Stomach (tissue), 8 donors: ENCODE measurements at regions not wholly inside any gene's neighbourhood (a gene's known extent, or its start where the extent isn't known, plus 50 kb on each side); places are given as distances from the start of the nearest gene placed in this dataset.
A peak's percentile ranks its signal among the peaks of the same experiment; 100 is the strongest.

ENCODE experiments used
- DNase-seq, 2 donors: peaks; one replicate each; pipeline versions ENCODE4 v3.0.0 to v3.0.0-alpha.2; 2013 to 2019
- H3K27ac ChIP-seq, 5 donors: fragments of 200-600 bp in 4 of 5; sonication (generic) in 4 of 5; one replicate each; pipeline ENCODE4 v1.5.1; 2013 to 2019; ENCODE audit warnings: mild to moderate bottlenecking in 1 of 5, moderate library complexity in 1 of 5
- H3K27me3 ChIP-seq, 3 donors: fragments of 200-600 bp; sonication (generic); one replicate each; pipeline ENCODE4 v1.5.1; 2017 to 2019; ENCODE audit warnings: mixed run types in 1 of 3
- H3K36me3 ChIP-seq, 4 donors: fragments of 200-600 bp; sonication (generic); 1 replicate in 3 of 4; 2 replicates in 1 of 4; pipeline ENCODE4 v1.5.1; 2016 to 2019
- H3K4me1 ChIP-seq, 4 donors: fragments of 200-600 bp; sonication (generic); one replicate each; pipeline ENCODE4 v1.5.1; 2016 to 2019
- H3K4me3 ChIP-seq, 4 donors: fragments of 200-600 bp; sonication (generic) in 3 of 4; one replicate each; pipeline ENCODE4 v1.5.1; 2016 to 2019; ENCODE audit warnings: mild to moderate bottlenecking in 1 of 4
- H3K9me3 ChIP-seq, 4 donors: fragments of 200-600 bp; sonication (generic); one replicate each; pipeline ENCODE4 v1.5.1; 2016 to 2019
- CTCF ChIP-seq, 7 experiments: fragments of 450-650 bp in 4 of 7; fragments of 200-600 bp in 3 of 7; sonication (generic) in 3 of 7; IDR thresholded peaks; one replicate each; pipeline ENCODE4 v1.5.1; 2016 to 2019; ENCODE audit warnings: antibody characterized with exemption in 7 of 7, control low read depth in 2 of 7, mild to moderate bottlenecking in 1 of 7
- EP300 ChIP-seq: sonication (generic); formaldehyde crosslinking; IDR thresholded peaks from one replicate; pipeline ENCODE4 v1.6.1; 2017; ENCODE audit warnings: antibody characterized with exemption
- POLR2A ChIP-seq, 4 donors: fragments of 450-650 bp; IDR thresholded peaks; one replicate each; pipeline ENCODE4 v1.6.1; 2016; ENCODE audit warnings: antibody characterized with exemption in 4 of 4, control low read depth in 2 of 4, mild to moderate bottlenecking in 1 of 4, moderate library complexity in 1 of 4
- POLR2AphosphoS5 ChIP-seq, 3 donors: sonication (generic); formaldehyde crosslinking; IDR thresholded peaks; one replicate each; pipeline ENCODE4 v1.6.1; 2016; ENCODE audit warnings: antibody characterized with exemption in 3 of 3
- WGBS, 5 donors: extraction: QIAGEN DNeasy Blood & Tissue Kit in 3 of 5; methylation state at CpG; one replicate each; pipeline versions ENCODE4 v1.1.5 to v1.1.7; 2013 to 2018; 5-methylcytosine and 5-hydroxymethylcytosine counted together
- intact Hi-C: fragments of 100-400 bp; cut with DNase I; formaldehyde crosslinking; loops from one replicate; pipeline ENCODE4 v1.15.1; 2023; ENCODE audit warnings: low total_unique reads
- donor health status: healthy with polysubstance abuse.
- donor health status: Bipolar disorder and iron deficiency.
- donor health status: healthy.

- DNase-seq = no peak
- Histone ChIP-seq H3K4me3 (no peak overlapping the region), H3K36me3 (no peaks in the 10 kb centered on the region), H3K27me3 (no peaks in the 10 kb centered on the region), H3K9me3 (no peaks in the 10 kb centered on the region), H3K4me1 (peaks cover 7 to 32% (median 16%) of the 10 kb centered on the region in 4 donors), H3K27ac (no peak overlapping the region)
- intact Hi-C loops = no loop called here
- TF ChIP-seq POLR2AphosphoS5 (IDR thresholded peaks at IDR 0.05) (no peak), EP300 (no peak), CTCF (IDR thresholded peaks at IDR 0.05) (no peak), POLR2A (IDR thresholded peaks at IDR 0.05) (no peak)
- 52 to 79% (median 68%) methylated on average over 1 of the region's 1 CpG for WGBS, 5 donors
These were observed 385.7 kb downstream of the AASDHPPT start for GRCh38 chr11:106463154-106463553.

GRCh38 chr11:106463796-106464201, 386.3 kb downstream of the AASDHPPT start:
- Histone ChIP-seq H3K9me3 (no peaks in the 10 kb centered on the region), H3K27me3 (no peaks in the 10 kb centered on the region), H3K27ac (no peak overlapping the region), H3K36me3 (no peaks in the 10 kb centered on the region), H3K4me3 (no peak overlapping the region), H3K4me1 (peaks cover 10 to 37% (median 22%) of the 10 kb centered on the region in 4 donors)
- intact Hi-C loops = no loop called here
- WGBS, 5 donors = 44 to 61% (median 49%) methylated on average over 4 of the region's 4 CpGs
- DNase-seq = no peak
- TF ChIP-seq EP300 (no peak), POLR2A (IDR thresholded peaks at IDR 0.05) (no peak), CTCF (IDR thresholded peaks at IDR 0.05) (no peak), POLR2AphosphoS5 (IDR thresholded peaks at IDR 0.05) (no peak)

- no peak for TF ChIP-seq POLR2AphosphoS5 (IDR thresholded peaks at IDR 0.05)
- no peak for TF ChIP-seq CTCF (IDR thresholded peaks at IDR 0.05)
- no peak for TF ChIP-seq EP300
- no peak for TF ChIP-seq POLR2A (IDR thresholded peaks at IDR 0.05)
- intact Hi-C loops = no loop called here
- H3K27me3 ChIP-seq = no peaks in the 10 kb centered on the region
- H3K36me3 ChIP-seq = no peaks in the 10 kb centered on the region
- no peak overlapping the region for H3K27ac ChIP-seq
- peaks cover 10 to 41% (median 23%) of the 10 kb centered on the region in 4 donors for H3K4me1 ChIP-seq
- no peak overlapping the region for H3K4me3 ChIP-seq
- H3K9me3 ChIP-seq = no peaks in the 10 kb centered on the region
- DNase-seq = no peak
These were observed 387.3 kb downstream of the AASDHPPT start for GRCh38 chr11:106464728-106465127.

GRCh38 chr11:106466521-106467080, 389.1 kb downstream of the AASDHPPT start:
- peak in 1 of 3 donors; percentile 54 for TF ChIP-seq POLR2AphosphoS5 (IDR thresholded peaks at IDR 0.05)
- no peak for TF ChIP-seq EP300
- no peak for TF ChIP-seq CTCF (IDR thresholded peaks at IDR 0.05)
- TF ChIP-seq POLR2A (IDR thresholded peaks at IDR 0.05) = no peak
- peaks cover 10 to 42% (median 23%) of the 10 kb centered on the region in 4 donors for H3K4me1 ChIP-seq
- 19 to 32% (median 23%) methylated on average over 5 of the region's 5 CpGs for WGBS, 5 donors
- no peaks in the 10 kb centered on the region for H3K36me3 ChIP-seq
- no peaks in the 10 kb centered on the region for H3K27me3 ChIP-seq
- peak in 1 of 2 donors; percentile 82 for DNase-seq
- peak overlapping the region in 1 of 5 donors; percentile 32 for H3K27ac ChIP-seq
- intact Hi-C loops = no loop called here
- H3K9me3 ChIP-seq = no peaks in the 10 kb centered on the region
- H3K4me3 ChIP-seq = no peak overlapping the region
